HG02678 (cell line): ENCODE measurements at regions not wholly inside any gene's neighbourhood (a gene's known extent, or its start where the extent isn't known, plus 50 kb on each side); places are given as distances from the start of the nearest gene placed in this dataset.

Experiments used
- ATAC-seq: cut with Tn5 transposase; IDR thresholded peaks from one replicate; pipeline ENCODE4 v1.9.1; 2021; ENCODE audit warnings: mild to moderate bottlenecking, moderate library complexity; ENCODE audit not compliant: unreplicated experiment

GRCh38 chr20:48259456-48259855, 474.2 kb upstream of the SULF2 start:
- ATAC-seq, result no peak

DNA sequence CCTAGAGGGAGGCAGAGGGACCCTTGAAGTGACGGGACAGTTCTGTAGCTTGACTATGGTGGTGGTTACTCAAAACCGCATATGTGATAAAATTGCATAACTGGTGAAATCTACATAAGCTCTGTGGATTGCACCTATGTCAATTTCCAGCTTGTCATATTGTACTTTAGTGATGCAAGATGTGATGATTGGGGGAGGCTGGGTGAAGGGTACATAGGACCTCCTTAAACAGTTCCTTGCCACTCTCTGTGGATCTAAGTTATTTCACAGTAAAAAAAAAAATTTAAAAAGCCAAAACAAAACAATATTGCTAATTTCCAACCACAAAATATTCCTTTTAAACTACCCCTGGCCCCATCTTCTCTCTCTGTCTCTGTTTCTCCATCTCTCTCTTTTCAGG, 472.6 kb upstream of the SULF2 start:
- ATAC-seq, result no peak

DNA sequence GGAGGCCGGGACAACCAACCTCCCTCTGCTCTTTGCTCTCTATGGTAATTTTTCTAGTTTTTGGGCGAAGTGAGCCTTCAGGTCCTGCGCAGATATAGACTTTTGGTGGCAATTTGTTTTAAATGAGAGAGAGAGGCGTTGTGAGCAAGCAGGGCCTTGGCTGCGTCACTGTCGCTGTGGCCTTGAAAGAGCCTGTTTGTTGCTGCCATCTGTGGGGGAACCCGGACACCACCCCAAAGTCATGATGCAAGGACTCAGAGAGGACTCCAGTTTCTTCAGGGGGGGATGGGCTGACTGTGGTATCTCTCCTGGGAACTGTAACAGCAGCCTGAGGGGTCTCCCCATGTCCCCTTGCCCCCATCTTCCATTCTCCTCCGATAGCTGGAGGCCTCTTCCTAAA, 462.7 kb upstream of the SULF2 start:
- no peak for ATAC-seq

GRCh38 chr20:48246061-48246790, 460.9 kb upstream of the SULF2 start:
- no peak for ATAC-seq

DNA sequence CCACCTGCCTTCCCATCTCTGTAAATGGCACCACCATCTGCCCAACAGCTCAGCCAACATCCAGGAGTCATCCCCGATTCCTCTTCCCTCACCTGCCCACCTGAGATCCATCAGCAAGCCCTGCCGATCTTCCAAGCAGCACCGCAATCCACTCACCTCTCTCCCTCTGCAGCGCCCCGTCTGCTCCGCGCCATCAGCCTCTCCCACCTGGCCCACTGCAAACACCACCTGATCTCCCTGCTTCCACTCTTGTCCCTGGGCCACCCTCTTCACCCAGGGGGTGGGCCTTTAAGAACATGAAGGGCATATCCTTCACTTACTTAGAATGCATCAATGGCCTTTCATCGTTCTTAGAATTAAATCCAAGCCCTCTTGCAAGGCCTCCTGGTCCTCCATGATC, 457.3 kb upstream of the SULF2 start:
- no peak for ATAC-seq

GRCh38 chr20:48241482-48241881, 456.2 kb upstream of the SULF2 start:
- ATAC-seq, result no peak

- no peak for ATAC-seq
Observed at GRCh38 chr20:48238781-48239180, 453.5 kb upstream of the SULF2 start.

GRCh38 chr20:48238326-48238725, 453.0 kb upstream of the SULF2 start:
- no peak for ATAC-seq

DNA sequence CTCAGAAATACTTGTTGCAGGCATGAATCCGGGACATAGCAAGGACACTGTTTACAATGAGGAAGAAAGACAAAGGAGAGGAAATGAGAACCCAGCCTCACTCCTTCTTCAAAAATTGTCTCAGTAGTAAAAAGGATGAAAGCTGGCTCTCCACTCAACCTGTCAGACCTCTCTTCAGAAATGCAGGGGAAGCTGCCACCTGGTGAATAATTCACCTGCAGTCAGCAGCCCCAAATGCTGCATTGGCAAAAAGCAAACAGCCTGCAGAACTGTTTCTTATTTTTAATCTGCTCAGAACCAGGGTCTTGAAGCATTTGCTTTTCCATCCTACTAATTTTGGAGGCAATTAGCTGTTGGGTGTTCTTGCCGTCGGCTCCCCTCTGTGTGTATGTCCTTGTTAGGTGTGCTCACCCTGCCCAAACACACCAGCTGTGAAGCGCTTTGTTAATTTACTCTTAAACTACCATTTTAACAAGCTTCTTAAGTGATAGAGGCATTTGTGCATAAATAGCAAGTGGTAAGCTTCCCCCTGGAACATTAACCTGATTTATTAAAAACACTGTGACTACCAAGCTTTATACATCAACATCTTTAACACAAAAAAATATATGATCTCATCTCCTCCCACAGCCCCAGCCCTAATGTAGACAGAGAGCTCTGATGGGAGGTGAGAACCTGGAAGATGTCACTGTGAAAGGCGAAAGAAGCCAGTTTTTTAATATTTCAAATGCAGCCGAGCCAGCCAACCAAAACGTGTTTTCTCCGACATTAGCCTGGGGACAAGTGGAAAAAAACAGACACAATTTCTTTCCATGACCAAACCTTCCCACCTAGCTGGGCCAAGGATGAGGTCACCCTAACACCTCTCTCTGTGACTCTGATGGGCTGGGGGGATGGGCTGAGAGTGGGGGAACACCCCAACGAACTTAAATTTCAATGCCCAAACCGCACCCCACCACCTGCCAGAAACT, 451.0 kb upstream of the SULF2 start:
- ATAC-seq, result no peak

DNA sequence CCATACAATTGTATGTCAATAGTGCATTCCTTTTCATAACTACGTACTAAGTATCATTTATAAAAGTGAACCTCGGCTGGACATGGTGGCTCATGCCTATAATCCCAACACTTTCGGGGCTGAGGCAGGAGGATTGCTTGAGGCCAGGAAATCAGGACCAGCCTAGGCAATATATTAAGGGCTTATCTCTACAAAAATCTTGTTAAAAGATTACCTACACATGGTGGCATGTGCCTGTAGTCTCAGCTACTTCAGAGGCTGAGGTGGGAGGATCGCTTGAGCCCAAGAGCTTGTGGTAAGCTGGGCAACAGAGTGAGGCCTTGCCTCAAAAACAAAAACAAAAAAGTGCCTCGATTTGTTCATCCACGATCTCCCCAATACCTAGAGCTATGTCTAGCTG, 449.7 kb upstream of the SULF2 start:
- no peak for ATAC-seq

GRCh38 chr20:48231253-48231930, 446.1 kb upstream of the SULF2 start:
- no peak for ATAC-seq

- ATAC-seq, result no peak
Observed at GRCh38 chr20:48230216-48230615, 444.9 kb upstream of the SULF2 start.

DNA sequence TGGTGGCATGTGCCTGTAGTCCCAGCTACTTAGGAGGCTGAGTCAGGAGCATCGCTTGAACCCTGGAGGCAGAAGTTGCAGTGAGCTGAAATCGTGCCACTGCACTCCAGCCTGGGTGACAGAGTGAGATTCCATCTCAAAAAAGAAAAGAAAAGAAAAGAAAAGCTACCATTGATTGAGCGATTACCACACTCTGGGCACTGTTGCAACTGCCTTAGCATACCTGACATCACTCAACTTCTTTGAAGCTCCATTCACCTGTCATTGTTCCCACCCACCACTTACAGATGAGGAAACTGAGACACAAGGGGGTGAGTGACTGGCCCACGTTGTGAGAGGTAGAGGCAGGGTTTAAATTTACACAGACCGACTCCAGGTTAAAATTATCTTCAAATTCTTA, 442.1 kb upstream of the SULF2 start:
- ATAC-seq, result no peak

- ATAC-seq, result no peak
Observed at GRCh38 chr20:48226642-48227041, 441.4 kb upstream of the SULF2 start.

DNA sequence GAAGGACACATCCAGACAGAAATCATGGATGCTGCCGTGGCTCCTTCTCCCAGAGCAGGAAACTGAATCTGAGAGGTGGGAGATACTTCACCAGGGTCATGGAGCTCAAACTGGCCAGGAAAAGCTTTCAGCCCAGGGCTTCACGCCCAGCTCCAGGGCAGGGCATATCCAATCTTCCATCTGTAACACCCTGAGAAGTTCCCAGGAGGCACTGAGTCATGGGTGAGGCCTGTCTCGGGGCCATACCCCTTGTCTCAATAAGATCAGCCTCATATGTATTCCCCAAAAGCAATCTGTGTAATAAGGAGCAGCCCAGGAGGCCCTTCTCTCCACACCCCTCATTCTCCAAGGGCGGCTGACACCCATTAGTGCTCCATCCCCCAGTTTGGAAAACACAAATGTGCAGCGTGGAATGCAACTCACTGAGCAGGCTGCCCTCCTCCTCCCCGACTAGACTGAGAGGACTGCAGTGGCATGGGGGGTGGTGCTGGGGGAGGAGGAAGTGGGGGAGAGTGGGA, 439.3 kb upstream of the SULF2 start:
- ATAC-seq, result no peak

DNA sequence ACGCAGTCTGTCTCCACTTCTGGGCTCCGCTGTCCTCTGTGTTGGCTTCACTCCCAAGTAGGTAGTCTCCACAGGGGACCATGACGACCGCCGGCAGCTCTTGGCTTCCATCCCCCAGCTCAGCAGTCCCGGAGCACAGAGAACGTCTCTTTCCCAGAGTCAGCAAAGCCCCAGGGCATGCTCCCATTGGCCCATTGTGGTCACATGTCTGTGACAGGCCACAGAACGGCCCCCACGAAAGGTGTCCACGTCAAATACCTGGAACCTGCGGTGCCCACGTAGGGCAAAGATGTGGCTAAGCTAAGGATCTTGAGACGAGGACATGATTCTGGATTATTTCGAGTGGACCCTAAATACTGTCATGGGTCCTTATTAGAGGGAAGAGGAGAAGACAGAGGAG, 438.4 kb upstream of the SULF2 start:
- no peak for ATAC-seq

DNA sequence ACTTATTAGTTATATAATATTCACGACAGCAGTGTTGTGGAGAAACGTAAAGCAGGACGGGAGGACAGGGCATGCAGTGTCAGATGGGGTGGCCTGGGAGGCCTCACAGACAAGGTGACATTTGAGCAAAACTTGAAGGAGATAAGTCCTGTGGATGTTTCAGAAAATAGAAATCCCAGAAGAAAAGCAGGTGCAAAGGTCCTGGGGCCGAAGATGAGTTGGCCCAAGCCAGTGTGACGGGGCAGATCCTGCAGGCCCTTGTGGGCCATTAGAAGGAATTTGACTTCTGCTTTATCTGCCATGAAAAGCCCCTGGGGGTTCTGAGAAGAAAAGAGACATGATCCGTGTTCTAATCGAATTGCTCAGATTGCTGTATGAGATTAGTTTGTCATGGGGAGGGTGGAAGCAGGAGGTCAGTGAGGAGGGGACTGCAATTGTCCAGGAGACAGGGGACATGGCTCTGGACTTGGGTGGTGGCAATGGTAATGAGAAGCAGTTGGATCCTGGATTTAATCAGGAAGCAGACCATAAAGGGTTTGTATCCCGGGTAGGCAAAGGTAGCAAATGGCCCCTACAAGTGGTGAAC, 437.4 kb upstream of the SULF2 start:
- no peak for ATAC-seq

DNA sequence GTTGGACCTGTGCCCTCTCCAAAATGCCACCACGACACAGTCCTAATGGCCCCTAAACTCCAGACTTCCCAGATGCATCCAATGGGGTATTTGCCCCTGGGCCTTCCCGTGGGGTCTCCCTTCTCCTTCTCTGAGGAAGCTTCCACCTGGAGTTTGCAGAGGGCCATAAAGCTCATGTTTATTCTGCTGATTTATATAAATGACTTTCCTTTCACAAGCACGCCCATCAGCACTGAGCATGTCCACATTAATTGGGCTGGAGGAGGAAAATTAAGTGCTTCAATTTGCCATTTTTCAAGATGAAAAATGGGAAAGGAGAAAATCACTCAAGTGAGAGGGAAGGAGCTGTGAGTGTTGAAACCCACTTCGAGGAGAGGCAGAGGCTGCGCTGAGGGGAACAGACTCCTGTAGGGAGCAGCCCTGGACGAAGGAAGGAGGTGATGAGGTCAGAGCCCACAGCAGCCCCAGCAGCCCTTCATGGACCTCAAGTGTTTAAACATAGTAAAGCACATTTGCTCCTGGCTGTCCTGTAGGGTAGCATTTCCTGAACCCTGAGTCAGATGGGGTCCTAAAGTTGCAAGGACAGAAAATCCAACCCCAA, 434.9 kb upstream of the SULF2 start:
- no peak for ATAC-seq

GRCh38 chr20:48219306-48219705, 434.0 kb upstream of the SULF2 start:
- ATAC-seq, result no peak

GRCh38 chr20:48217190-48217589, 431.9 kb upstream of the SULF2 start:
- no peak for ATAC-seq

DNA sequence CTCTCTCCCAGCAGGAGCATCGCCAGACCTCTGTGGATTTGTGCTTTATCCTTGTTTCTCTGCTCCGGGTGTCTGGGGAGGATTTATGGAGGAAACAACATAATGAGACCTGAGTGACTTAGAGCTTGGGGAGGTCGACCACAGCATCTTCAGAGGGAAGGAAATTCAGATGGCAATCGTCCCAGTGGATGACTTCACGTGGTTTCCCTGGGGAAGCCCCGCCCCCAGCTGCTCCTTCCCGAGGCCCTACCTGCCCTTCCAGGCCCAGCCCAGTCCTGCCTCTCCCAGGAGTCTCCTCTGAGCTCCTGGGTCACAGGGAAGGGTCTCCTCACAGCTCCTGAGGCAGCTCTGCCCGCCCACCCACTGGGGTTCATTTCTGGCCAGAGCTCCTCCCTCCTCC, 430.3 kb upstream of the SULF2 start:
- ATAC-seq, result no peak
